Lower lobe of right lung (tissue), 2 donors: ENCODE measurements at regions not wholly inside any gene's neighbourhood (a gene's known extent, or its start where the extent isn't known, plus 50 kb on each side); places are given as distances from the start of the nearest gene placed in this dataset.
"Not testable (repeated sequence)": the region's sequence is repeated elsewhere in the genome, so short reads cannot be mapped to it uniquely, and the experiment has no call there.

Experiments used
- ATAC-seq, 2 donors: fragments of 200-7000 bp; cut with Tn5 transposase; one replicate each; pipeline ENCODE4 v1.9.1; 2020 to 2022; ENCODE audit warnings: mild to moderate bottlenecking in 2 of 2, moderate library complexity in 2 of 2
- DNase-seq: peaks from one replicate; pipeline ENCODE4 v3.0.0-alpha.2; 2020
- H3K27ac ChIP-seq: fragments of 200-600 bp; one replicate; pipeline ENCODE4 v1.8.0; 2022
- H3K27me3 ChIP-seq: fragments of 200-600 bp; one replicate; pipeline ENCODE4 v1.8.0; 2022; ENCODE audit warnings: low read depth
- H3K36me3 ChIP-seq: fragments of 200-600 bp; one replicate; pipeline ENCODE4 v1.8.0; 2022; ENCODE audit warnings: mild to moderate bottlenecking
- H3K4me1 ChIP-seq: fragments of 200-600 bp; one replicate; pipeline ENCODE4 v1.8.0; 2022
- H3K4me3 ChIP-seq: fragments of 200-600 bp; one replicate; pipeline ENCODE4 v1.8.0; 2022; ENCODE audit warnings: mild to moderate bottlenecking
- H3K9me3 ChIP-seq: fragments of 200-600 bp; one replicate; pipeline ENCODE4 v1.8.0; 2022
- intact Hi-C: fragments of 100-400 bp; cut with DNase I; formaldehyde crosslinking; loops from one replicate; pipeline ENCODE4 v1.11.0; 2022
- TF ChIP-seq, protein P1 (sequence below): fragments of 200-600 bp; IDR thresholded peaks from one replicate; pipeline ENCODE4 v1.8.0; 2022; ENCODE audit warnings: antibody characterized with exemption, mild to moderate bottlenecking
- donor health status: DM: no; HTN: yes; CAD: no; lungs with severe emphysema.

DNA sequence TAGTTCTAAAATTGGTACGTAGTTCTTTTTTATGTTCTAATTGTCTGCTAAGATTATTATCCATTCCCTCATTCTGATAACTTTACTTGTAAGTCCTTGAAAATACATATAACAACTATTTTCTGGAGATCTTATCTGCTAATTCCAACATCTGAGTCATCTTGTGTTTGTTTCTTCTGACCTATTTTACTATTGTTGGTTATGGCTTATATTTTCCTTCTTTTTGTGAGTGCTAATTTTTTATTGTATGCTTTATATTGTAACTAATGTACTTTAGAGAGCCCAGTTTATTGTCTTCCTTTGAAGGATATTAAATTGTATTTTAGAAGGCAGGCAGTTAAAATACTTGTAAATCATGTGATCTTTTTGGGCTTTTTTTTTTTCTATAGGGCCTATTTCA is 149.3 kb upstream of the LRFN5 start:
- no peak overlapping the region for H3K27ac ChIP-seq
- ATAC-seq (no peak), DNase-seq (no peak)
- intact Hi-C loops = no loop called here
- H3K9me3 ChIP-seq = no peaks in the 10 kb centered on the region
- H3K4me1 ChIP-seq = no peaks in the 10 kb centered on the region
- TF ChIP-seq, protein P1, sequence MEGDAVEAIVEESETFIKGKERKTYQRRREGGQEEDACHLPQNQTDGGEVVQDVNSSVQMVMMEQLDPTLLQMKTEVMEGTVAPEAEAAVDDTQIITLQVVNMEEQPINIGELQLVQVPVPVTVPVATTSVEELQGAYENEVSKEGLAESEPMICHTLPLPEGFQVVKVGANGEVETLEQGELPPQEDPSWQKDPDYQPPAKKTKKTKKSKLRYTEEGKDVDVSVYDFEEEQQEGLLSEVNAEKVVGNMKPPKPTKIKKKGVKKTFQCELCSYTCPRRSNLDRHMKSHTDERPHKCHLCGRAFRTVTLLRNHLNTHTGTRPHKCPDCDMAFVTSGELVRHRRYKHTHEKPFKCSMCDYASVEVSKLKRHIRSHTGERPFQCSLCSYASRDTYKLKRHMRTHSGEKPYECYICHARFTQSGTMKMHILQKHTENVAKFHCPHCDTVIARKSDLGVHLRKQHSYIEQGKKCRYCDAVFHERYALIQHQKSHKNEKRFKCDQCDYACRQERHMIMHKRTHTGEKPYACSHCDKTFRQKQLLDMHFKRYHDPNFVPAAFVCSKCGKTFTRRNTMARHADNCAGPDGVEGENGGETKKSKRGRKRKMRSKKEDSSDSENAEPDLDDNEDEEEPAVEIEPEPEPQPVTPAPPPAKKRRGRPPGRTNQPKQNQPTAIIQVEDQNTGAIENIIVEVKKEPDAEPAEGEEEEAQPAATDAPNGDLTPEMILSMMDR = no peak
- no peaks in the 10 kb centered on the region for H3K36me3 ChIP-seq
- no peak overlapping the region for H3K4me3 ChIP-seq
- H3K27me3 ChIP-seq = no peaks in the 10 kb centered on the region

DNA sequence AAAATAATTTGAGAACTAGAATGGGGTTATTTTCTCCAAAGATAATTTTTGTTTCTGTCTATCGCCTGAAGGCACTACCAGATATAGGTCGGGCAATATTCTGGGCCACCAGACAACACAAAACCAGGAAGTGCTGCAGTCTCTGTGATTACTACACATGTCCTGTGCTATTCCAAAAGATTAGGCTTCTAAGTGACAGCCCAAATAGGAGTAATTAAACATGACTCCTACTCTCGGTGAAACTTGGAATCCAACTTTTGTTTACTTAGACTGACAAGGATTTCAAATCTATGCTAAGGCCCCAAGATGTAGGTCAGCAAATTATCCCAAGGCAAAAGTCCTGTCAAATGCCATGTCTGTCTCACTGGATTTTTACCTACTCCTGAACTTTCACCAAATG is 157.6 kb upstream of the LRFN5 start:
- no peaks in the 10 kb centered on the region for H3K36me3 ChIP-seq
- no peaks in the 10 kb centered on the region for H3K9me3 ChIP-seq
- TF ChIP-seq, protein P1 = no peak
- H3K4me1 ChIP-seq = no peaks in the 10 kb centered on the region
- DNase-seq = no peak
- intact Hi-C loops = no loop called here
- H3K27me3 ChIP-seq = no peaks in the 10 kb centered on the region
- H3K27ac ChIP-seq = no peak overlapping the region
- no peak for ATAC-seq
- no peak overlapping the region for H3K4me3 ChIP-seq

DNA sequence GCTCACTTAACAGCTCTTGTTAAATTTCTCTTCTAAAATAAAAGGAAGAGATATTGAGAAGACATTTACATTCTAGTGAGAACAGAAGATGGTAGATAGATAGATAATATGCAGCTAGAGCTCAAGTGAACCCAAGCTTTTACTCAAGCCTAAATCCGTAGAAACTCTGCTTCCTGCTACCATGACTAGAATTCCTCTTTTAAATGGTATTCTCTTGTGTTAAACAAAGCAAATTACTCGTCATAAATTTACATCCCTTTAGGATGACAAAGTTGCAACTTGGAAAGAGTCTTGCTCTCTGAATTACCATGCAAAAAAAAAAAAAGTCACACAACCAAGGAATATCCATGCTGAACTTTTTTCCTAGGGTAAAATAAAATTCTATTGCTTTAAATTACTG is 160.7 kb upstream of the LRFN5 start:
- H3K9me3 ChIP-seq = no peaks in the 10 kb centered on the region
- no peaks in the 10 kb centered on the region for H3K4me1 ChIP-seq
- no peaks in the 10 kb centered on the region for H3K36me3 ChIP-seq
- intact Hi-C loops = no loop called here
- H3K4me3 ChIP-seq = no peak overlapping the region
- no peak for DNase-seq
- no peaks in the 10 kb centered on the region for H3K27me3 ChIP-seq
- TF ChIP-seq, protein P1 = no peak
- no peak for ATAC-seq
- no peak overlapping the region for H3K27ac ChIP-seq

DNA sequence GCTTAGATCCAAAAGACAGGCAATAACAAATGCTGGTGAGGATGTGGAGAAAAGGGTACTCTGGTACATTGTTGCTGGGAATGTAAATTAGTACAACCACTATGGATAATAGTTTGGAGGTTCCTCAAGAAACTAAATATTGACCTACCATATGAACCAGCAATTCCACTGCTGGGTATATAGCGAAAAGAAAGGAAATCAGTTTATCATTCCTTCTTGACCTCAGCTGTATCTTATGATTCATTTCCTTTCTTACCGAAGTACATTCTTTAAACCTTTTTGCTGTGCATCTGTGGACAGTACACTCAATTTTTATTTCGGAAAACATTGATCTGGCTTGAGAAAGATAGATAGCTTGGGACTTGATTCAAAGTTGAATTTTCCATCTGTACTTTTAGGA is 183.2 kb upstream of the LRFN5 start:
- TF ChIP-seq, protein P1 = no peak
- Histone ChIP-seq H3K36me3 (no peaks in the 10 kb centered on the region), H3K27me3 (no peaks in the 10 kb centered on the region), H3K9me3 (no peaks in the 10 kb centered on the region), H3K27ac (no peak overlapping the region), H3K4me1 (no peaks in the 10 kb centered on the region), H3K4me3 (no peak overlapping the region)
- DNase-seq (no peak), ATAC-seq (no peak)
- intact Hi-C loops = no loop called here

DNA sequence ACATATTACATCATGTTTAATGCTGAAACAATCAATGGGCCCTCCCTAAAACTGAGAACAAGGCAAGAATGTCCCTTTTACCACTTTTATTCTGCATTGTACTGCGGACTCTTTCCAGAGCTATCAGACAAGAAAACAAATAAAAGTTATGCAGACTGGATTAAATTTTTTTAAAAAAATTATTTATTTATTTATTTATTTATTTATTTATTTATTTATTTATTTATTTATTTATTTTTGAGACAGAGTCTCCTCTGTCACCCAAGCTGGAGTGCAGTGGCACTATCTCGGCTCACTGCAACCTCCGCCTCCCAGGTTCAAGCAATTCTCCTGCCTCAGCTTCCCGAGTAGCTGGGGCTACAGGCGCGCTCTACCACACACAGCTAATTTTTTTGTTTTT is 185.4 kb upstream of the LRFN5 start:
- ATAC-seq, H3K9me3 ChIP-seq, DNase-seq, H3K27me3 ChIP-seq, H3K27ac ChIP-seq, H3K4me1 ChIP-seq, H3K36me3 ChIP-seq, intact Hi-C loops, H3K4me3 ChIP-seq: not testable (repeated sequence)

DNA sequence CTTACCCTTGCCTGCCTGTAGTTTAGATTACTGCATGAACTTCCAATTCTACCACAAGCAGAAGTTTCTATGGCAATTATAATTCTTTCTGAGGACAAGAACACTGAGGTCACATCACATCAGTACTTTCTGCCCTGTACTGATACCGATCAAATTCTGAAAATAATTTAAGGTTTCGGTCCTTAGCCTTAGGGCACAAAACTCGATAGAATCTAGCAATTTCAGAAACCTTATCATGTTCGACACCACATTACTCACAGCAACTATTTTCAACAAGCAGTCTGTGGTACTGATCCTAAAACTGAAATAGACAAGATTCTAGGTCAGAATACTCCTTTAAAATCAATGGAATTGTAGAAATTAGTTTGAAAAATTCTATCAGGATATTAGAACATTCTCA is 187.0 kb upstream of the LRFN5 start:
- intact Hi-C loops = no loop called here
- TF ChIP-seq, protein P1 = no peak

More for the DNA sequence above, 187.0 kb upstream of the LRFN5 start:
- no peak overlapping the region for H3K4me3 ChIP-seq
- no peaks in the 10 kb centered on the region for H3K27me3 ChIP-seq
- no peaks in the 10 kb centered on the region for H3K4me1 ChIP-seq
- no peak for DNase-seq
- ATAC-seq = no peak
- H3K27ac ChIP-seq = no peak overlapping the region
- H3K36me3 ChIP-seq = no peaks in the 10 kb centered on the region
- H3K9me3 ChIP-seq = no peaks in the 10 kb centered on the region
